Esophagus squamous epithelium (tissue), 4 donors: ENCODE measurements at regions not wholly inside any gene's neighbourhood (a gene's known extent, or its start where the extent isn't known, plus 50 kb on each side); places are given as distances from the start of the nearest gene placed in this dataset.

ENCODE experiments used
- POLR2A ChIP-seq, 4 donors: fragments of 450-650 bp; IDR thresholded peaks; one replicate each; pipeline ENCODE4 v1.6.1; 2017; ENCODE audit warnings: antibody characterized with exemption in 4 of 4, mild to moderate bottlenecking in 4 of 4, moderate library complexity in 3 of 4
- TF ChIP-seq, protein P1 (sequence below), 6 experiments: fragments of 450-650 bp in 4 of 6; fragments of 200-600 bp in 2 of 6; sonication (generic) in 2 of 6; IDR thresholded peaks; one replicate each; pipeline ENCODE4 v1.5.1; 2016 to 2019; ENCODE audit warnings: antibody characterized with exemption in 6 of 6, mild to moderate bottlenecking in 4 of 6, moderate library complexity in 4 of 6

DNA sequence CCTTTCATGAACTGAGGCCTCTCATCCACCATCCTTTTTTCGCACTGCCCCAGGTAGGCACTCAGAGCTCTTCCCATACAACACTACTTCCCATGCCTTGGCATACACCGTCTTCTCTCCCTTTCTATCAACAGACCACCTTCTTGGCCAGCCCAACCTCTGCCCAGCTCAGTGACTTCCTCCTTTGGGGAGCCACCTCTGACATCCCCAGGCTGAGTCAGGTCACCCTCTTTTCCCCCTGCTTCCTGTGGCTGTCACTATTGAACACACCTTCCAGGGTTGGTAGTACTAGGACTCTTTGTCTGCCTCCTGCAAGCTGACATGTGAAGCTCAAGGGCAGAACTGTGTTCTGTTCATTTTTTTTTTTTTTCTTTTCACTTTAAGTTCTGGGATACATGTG is 283.2 kb downstream of the SETD4 start:
- TF ChIP-seq POLR2A (IDR thresholded peaks at IDR 0.05): no peak
- TF ChIP-seq, protein P1, sequence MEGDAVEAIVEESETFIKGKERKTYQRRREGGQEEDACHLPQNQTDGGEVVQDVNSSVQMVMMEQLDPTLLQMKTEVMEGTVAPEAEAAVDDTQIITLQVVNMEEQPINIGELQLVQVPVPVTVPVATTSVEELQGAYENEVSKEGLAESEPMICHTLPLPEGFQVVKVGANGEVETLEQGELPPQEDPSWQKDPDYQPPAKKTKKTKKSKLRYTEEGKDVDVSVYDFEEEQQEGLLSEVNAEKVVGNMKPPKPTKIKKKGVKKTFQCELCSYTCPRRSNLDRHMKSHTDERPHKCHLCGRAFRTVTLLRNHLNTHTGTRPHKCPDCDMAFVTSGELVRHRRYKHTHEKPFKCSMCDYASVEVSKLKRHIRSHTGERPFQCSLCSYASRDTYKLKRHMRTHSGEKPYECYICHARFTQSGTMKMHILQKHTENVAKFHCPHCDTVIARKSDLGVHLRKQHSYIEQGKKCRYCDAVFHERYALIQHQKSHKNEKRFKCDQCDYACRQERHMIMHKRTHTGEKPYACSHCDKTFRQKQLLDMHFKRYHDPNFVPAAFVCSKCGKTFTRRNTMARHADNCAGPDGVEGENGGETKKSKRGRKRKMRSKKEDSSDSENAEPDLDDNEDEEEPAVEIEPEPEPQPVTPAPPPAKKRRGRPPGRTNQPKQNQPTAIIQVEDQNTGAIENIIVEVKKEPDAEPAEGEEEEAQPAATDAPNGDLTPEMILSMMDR (IDR thresholded peaks at IDR 0.05): no peak
